ENCODE measurements at regions not wholly inside any gene's neighbourhood (a gene's known extent, or its start where the extent isn't known, plus 50 kb on each side); places are given as distances from the start of the nearest gene placed in this dataset.

DNA sequence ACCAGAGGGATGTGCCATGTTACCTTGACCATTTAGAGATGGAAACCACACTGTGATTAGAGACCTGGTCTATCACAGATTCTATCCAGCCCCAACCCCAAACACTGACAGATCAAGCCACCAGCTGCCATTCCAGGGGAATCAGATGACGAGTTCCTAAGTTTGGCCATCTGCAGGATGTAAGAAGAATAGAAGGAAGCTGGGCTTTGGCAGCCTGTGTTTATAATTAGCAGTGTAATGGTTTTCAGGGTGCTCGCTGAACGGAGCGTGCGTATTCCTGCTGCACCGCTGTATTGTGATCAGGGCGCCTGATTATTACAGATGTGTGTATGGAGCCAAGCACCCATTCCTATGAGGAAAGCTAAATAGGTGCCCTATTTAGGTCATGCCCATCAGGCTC, 138.1 kb downstream of the LRRC30 start:
- peaks cover 0 to 2% of the 10 kb centered on the region in 2 experiments for H3K27me3 ChIP-seq (ENCODE audit: control insufficient read depth in 2 of 2, insufficient read depth in 2 of 2, low read length in 2 of 2)
- H3K4me3 ChIP-seq (replicated peaks in 1 of 3; ENCODE audit: insufficient read depth in 1 of 3, low read depth in 1 of 3, low read length in 3 of 3) = peak overlapping the region in 1 of 3 experiments; percentile 4
- H3K4me1 ChIP-seq (ENCODE audit: control insufficient read depth, extremely low read depth, insufficient read depth, low read length) = peaks cover 35% of the 10 kb centered on the region
- intact Hi-C loops (cut with micrococcal nuclease) = no loop called here
- H3K4me2 ChIP-seq (ENCODE audit: insufficient read depth, low read length) = peak overlapping the region; percentile 41
- H3K79me2 ChIP-seq (ENCODE audit: control insufficient read depth, insufficient read depth, low read length) = no peaks in the 10 kb centered on the region
- peak overlapping the region; percentile 86 for H3K9ac ChIP-seq (replicated peaks; ENCODE audit: extremely low read depth, insufficient read depth, low read length)
- peak overlapping the region; percentile 98 for H3K27ac ChIP-seq (ENCODE audit: insufficient read depth, low read depth, low read length)
- TF ChIP-seq, protein P1, sequence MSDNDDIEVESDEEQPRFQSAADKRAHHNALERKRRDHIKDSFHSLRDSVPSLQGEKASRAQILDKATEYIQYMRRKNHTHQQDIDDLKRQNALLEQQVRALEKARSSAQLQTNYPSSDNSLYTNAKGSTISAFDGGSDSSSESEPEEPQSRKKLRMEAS (IDR thresholded peaks at IDR 0.05; ENCODE audit: insufficient read depth, insufficient read length) = no peak
- TF ChIP-seq POLR2AphosphoS5 (IDR thresholded peaks at IDR 0.05; ENCODE audit: insufficient read depth, low read depth, low read length) (peak; percentile 61), POLR2A (IDR thresholded peaks at IDR 0.05; ENCODE audit: low read depth, low read length) (no peak), FOS (IDR thresholded peaks at IDR 0.05; ENCODE audit: borderline replicate concordance, insufficient read depth, low read length) (peak; percentile 29), MYC (IDR thresholded peaks at IDR 0.05; ENCODE audit: low read depth, low read length) (no peak), GATA2 (IDR thresholded peaks at IDR 0.05; ENCODE audit: insufficient read depth, insufficient read length, low read depth, low read length) (peak; percentile 70), JUN (IDR thresholded peaks at IDR 0.05; ENCODE audit: borderline replicate concordance, insufficient read depth, insufficient read length, low read depth) (peak; percentile 67), EZH2 (IDR thresholded peaks at IDR 0.05; ENCODE audit: borderline replicate concordance, low read depth, low read length, severe bottlenecking) (no peak)
- TF ChIP-seq, protein P2, sequence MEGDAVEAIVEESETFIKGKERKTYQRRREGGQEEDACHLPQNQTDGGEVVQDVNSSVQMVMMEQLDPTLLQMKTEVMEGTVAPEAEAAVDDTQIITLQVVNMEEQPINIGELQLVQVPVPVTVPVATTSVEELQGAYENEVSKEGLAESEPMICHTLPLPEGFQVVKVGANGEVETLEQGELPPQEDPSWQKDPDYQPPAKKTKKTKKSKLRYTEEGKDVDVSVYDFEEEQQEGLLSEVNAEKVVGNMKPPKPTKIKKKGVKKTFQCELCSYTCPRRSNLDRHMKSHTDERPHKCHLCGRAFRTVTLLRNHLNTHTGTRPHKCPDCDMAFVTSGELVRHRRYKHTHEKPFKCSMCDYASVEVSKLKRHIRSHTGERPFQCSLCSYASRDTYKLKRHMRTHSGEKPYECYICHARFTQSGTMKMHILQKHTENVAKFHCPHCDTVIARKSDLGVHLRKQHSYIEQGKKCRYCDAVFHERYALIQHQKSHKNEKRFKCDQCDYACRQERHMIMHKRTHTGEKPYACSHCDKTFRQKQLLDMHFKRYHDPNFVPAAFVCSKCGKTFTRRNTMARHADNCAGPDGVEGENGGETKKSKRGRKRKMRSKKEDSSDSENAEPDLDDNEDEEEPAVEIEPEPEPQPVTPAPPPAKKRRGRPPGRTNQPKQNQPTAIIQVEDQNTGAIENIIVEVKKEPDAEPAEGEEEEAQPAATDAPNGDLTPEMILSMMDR (IDR thresholded peaks at IDR 0.05; ENCODE audit: extremely low read depth in 1 of 2, insufficient read depth in 1 of 2, low read depth in 1 of 2, low read length in 2 of 2) = no peak
- BruUV-seq (replicated peaks) = no TSS peak
- H2AFZ ChIP-seq (ENCODE audit: low read depth, low read length) = no peak overlapping the region
- CTCF ChIA-PET = interaction anchor here (1.0 to 7.8 kb wide), 12 partner anchors 13 to 421 kb away, joined by 3 to 68 read pairs (median 4); partner anchors contain the start of gene PTPRM
- H3K36me3 ChIP-seq (ENCODE audit: control insufficient read depth in 2 of 2, extremely low read depth in 1 of 2, insufficient read depth in 2 of 2, low read length in 2 of 2) = no peaks in the 10 kb centered on the region
- no peaks in the 10 kb centered on the region for H3K9me1 ChIP-seq (replicated peaks; ENCODE audit: control insufficient read depth, extremely low read depth, insufficient read depth, low read length)
- no peaks in the 10 kb centered on the region for H4K20me1 ChIP-seq (replicated peaks; ENCODE audit: control insufficient read depth, extremely low read depth, insufficient read depth, low read length)
- DNase-seq (ENCODE audit: low read depth, low spot score) (peak; percentile 85), FAIRE-seq (peak; percentile 96)
- dilution Hi-C loops (cut with MboI; ENCODE audit: extremely low pct_ligation_motif_present, low sequenced_read_pairs) = no loop called here
- H3K9me3 ChIP-seq (replicated peaks; ENCODE audit: control insufficient read depth, insufficient read depth, low read length) = no peaks in the 10 kb centered on the region
- POLR2A ChIA-PET = interaction anchor here (1.0 to 1.5 kb wide), 4 partner anchors 45 to 198 kb away, joined by 3 to 6 read pairs (median 3); partner anchors contain the start of gene PTPRM

Measured in endothelial cell of umbilical vein (primary cell).